ACHN (cell line): ENCODE measurements at regions not wholly inside any gene's neighbourhood (a gene's known extent, or its start where the extent isn't known, plus 50 kb on each side); places are given as distances from the start of the nearest gene placed in this dataset.

Experiments used
- DNase-seq: peaks from one replicate; pipeline ENCODE4 v3.0.0-alpha.2; 2015
- in situ Hi-C: cut with HindIII; loops from 2 replicates; pipeline ENCODE4 v1.10.0; 2017; ENCODE audit warnings: low sequenced_read_pairs, low pct_ligation_motif_present, low pct_unique_long_range_greater_than_20kb

GRCh38 chr9:129481810-129482511 is 138.9 kb downstream of the C9orf50 start:
- in situ Hi-C loops = no loop called here
- peak; percentile 31 for DNase-seq

- no peak for DNase-seq
- in situ Hi-C loops = no loop called here
These were observed 139.5 kb downstream of the C9orf50 start for GRCh38 chr9:129481424-129481809.

- no peak for DNase-seq
- in situ Hi-C loops = no loop called here
These were observed 140.2 kb downstream of the C9orf50 start for GRCh38 chr9:129480745-129481144.

GRCh38 chr9:129480227-129480626 is 140.7 kb downstream of the C9orf50 start:
- in situ Hi-C loops = no loop called here
- DNase-seq = no peak

GRCh38 chr9:129479631-129480011 is 141.3 kb downstream of the C9orf50 start:
- DNase-seq = no peak
- in situ Hi-C loops = no loop called here

GRCh38 chr9:129478961-129479630 is 141.8 kb downstream of the C9orf50 start:
- no peak for DNase-seq
- in situ Hi-C loops = no loop called here

GRCh38 chr9:129478461-129478860 is 142.4 kb downstream of the C9orf50 start:
- in situ Hi-C loops = no loop called here
- no peak for DNase-seq

- no peak for DNase-seq
- in situ Hi-C loops = no loop called here
These were observed 143.9 kb downstream of the C9orf50 start for GRCh38 chr9:129476821-129477611.

- in situ Hi-C loops = no loop called here
These were observed 146.0 kb downstream of the C9orf50 start for GRCh38 chr9:129474740-129475404.

GRCh38 chr9:129473523-129474244 is 147.2 kb downstream of the C9orf50 start:
- DNase-seq = no peak
- in situ Hi-C loops = no loop called here

More at GRCh38 chr9:129474740-129475404, 146.0 kb downstream of the C9orf50 start:
- DNase-seq = no peak

- DNase-seq = peak; percentile 44
- in situ Hi-C loops = no loop called here
These were observed 148.2 kb downstream of the C9orf50 start for GRCh38 chr9:129472651-129473102.

GRCh38 chr9:129471201-129472019 is 149.5 kb downstream of the C9orf50 start:
- no peak for DNase-seq
- in situ Hi-C loops = no loop called here

GRCh38 chr9:129469988-129470316 is 150.9 kb downstream of the C9orf50 start:
- in situ Hi-C loops = no loop called here
- DNase-seq = no peak

- DNase-seq = no peak
- in situ Hi-C loops = no loop called here
These were observed 151.5 kb downstream of the C9orf50 start for GRCh38 chr9:129469188-129469987.

- DNase-seq = no peak
- in situ Hi-C loops = no loop called here
These were observed 152.9 kb downstream of the C9orf50 start for GRCh38 chr9:129467739-129468666.

GRCh38 chr9:129467004-129467588 is 153.8 kb downstream of the C9orf50 start:
- no peak for DNase-seq
- in situ Hi-C loops = no loop called here
